ENCODE measurements at regions not wholly inside any gene's neighbourhood (a gene's known extent, or its start where the extent isn't known, plus 50 kb on each side); places are given as distances from the start of the nearest gene placed in this dataset.

DNA sequence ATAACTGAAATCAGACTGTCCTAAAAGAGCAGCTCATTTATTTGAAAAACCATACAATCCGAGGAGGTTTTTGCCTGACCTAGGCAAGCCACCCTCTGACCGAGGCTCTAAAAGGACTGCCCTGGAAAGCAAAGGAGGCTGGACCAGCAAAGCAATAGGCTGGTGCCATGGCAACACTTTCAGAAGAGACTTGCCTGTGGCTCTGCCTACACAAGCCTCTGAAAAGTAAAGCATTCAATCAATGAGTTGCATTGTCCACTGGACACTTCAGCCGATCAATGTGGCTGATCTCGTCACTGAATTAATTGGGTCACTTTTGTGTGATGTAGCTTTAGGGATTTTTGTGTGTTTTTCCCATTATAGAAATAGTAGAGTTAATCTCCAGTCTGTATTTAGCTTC, 99.1 kb upstream of the SEMA6D start:
- no peak for DNase-seq (ENCODE audit: low read depth)

DNA sequence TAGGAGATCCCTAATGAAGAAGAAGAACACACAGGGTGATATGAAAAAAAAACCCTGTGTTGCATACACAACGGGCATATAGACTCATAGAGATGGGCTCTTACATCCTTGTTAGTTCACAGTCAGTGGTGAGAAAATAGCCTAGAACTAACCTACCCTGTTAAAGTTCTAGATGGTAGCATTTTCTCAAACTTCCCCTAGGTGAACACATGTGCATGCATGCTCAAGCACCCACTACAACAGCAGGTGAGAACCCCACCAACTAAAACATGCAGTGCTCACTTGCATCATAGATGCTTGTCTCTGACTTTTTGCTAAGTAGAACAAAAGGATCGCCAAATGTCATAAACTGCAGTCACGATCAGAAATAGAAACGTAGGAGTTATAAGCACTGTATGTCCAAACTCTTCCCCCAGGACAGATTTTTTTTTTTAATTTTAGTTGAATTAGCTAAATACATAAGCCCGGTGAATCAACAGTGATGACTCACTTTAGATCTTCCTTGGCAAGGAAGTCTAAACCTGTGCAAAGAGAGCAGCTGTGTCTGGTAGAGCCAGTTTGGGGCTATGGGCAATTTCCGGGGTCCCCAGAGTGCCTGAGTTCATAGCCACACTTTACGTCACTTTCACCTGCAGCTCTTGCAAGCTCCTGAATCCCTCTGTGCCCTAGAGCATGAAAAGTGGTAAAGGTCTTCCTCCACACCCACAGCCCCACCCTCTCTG, 96.2 kb upstream of the SEMA6D start:
- no peak for DNase-seq (ENCODE audit: low read depth)

- no peak for DNase-seq (ENCODE audit: low read depth)
These were observed 95.2 kb upstream of the SEMA6D start for GRCh38 chr15:47622055-47622454.

GRCh38 chr15:47624503-47624902, 92.8 kb upstream of the SEMA6D start:
- no peak for DNase-seq (ENCODE audit: low read depth)

GRCh38 chr15:47639042-47639441, 78.3 kb upstream of the SEMA6D start:
- no peak for DNase-seq (ENCODE audit: low read depth)

DNA sequence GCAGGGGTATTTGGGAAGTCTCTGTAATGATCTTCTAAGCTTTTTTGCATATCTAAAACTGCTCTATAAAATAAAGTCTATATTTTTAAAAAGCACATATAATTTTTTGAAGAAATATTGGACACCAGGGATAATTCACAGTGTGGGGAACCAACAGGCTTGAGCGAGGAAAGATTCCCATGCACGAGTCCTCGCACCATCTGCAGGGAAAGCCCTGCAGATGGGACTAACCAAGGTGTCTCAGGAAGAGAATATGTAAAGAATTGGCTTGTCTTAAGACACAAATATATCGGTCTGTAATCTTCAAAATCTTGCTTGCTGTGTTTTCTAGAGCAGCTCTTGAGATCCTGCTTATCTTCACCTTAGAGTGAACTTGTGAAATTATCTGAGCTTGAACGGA, 77.2 kb upstream of the SEMA6D start:
- no peak for DNase-seq (ENCODE audit: low read depth)

DNA sequence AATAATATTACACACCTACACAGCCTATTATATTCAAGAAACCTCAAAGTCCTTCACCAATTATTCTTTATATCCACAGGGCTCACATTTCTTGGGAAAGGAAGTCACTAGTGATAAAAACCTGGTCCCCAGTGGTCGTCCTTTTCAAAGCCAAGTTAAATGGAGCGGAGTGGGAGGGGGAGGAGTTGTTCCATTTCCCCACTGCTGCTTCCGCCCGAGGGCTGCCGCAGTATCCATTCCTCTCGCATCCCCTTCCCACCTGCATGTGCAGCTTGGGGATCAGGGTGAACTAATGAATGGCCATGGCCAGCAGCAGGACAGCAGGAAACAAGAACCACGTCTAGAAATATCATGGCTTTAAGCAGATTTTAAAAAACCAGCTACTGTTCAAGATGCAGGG, 76.4 kb upstream of the SEMA6D start:
- DNase-seq (ENCODE audit: low read depth), result no peak

GRCh38 chr15:47644722-47645121, 72.6 kb upstream of the SEMA6D start:
- no peak for DNase-seq (ENCODE audit: low read depth)

DNA sequence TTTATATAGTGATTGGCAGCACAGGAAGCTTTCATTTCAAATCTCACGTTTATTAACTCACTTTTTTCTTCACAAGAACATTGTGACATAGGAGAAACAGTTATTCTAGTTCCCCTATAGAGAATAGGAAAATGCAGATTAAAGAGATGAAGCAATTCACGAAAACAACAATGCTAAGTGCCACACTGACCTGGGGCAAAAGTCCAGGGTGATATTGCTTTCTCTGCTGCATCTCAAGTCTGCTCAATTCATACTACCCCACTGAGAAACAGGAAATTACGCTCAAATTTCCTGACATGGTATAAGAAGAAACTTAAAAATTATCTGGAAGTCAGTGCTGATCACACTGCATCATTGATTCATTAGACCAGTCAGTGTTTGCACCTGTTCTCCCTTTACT, 66.7 kb upstream of the SEMA6D start:
- no peak for DNase-seq (ENCODE audit: low read depth)

GRCh38 chr15:47652328-47652727, 65.0 kb upstream of the SEMA6D start:
- DNase-seq (ENCODE audit: low read depth), result no peak

DNA sequence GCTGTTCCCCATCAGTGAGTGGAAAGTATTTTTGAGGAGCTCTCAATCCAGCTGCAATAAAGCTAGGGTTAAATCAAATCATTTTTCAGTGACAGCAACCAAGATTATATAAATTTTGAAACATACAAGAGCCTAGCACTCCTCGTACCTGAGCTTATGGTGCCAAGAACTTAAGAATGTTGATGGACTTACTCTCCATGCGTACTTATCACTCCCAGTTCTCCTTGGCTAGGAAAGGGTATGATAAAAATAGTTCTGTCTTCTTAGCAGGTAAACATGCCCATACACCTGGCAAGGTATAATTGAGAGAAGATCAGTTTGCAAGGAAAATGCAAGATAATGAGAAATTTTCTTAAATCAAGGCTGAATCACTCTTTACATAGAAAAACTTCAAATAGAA, 64.5 kb upstream of the SEMA6D start:
- no peak for DNase-seq (ENCODE audit: low read depth)

- no peak for DNase-seq (ENCODE audit: low read depth)
These were observed 55.6 kb upstream of the SEMA6D start for GRCh38 chr15:47661661-47662180.

DNA sequence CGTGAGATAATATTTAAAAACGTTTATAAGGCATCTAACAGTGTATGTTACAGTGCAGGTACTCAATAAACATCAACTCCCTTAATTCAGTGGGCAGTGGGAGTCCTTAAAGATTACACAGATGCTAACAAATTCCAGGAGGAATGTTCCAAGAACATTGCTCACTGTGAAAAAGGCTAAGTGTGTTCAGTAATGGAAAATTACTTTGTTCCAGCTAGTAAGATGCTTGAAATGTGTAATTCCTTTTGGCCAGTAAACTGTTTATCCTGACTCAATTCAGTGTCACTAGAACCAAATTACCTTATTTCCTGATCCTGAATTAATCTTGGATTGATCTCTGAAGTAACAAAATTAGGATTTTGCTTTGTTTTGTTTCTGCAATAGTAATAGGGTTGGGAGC, 54.2 kb upstream of the SEMA6D start:
- DNase-seq (ENCODE audit: low read depth), result no peak

Measured in renal cortical epithelial cell (primary cell).